ENCODE measurements at regions not wholly inside any gene's neighbourhood (a gene's known extent, or its start where the extent isn't known, plus 50 kb on each side); places are given as distances from the start of the nearest gene placed in this dataset.

DNA sequence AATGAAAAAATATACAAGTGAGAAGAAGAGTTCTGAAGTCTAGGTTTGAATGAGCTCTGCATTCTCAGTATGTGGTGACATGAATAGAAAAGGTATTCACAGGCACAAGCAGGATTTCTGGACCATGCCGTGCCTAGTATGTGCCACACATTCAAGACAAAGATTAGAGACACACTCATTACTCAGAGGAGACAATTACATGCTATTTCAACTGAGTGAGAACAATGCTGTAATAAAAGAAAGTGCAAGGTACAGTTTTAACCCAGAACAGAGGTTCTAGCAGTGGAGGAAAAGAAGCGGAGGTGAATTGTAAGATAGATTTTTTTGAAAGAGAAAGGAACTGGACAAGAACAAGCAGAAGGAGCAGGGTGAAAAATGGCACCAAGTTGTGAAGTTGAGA lies 121.0 kb upstream of the RASGEF1B start:
- TF ChIP-seq, protein P1, sequence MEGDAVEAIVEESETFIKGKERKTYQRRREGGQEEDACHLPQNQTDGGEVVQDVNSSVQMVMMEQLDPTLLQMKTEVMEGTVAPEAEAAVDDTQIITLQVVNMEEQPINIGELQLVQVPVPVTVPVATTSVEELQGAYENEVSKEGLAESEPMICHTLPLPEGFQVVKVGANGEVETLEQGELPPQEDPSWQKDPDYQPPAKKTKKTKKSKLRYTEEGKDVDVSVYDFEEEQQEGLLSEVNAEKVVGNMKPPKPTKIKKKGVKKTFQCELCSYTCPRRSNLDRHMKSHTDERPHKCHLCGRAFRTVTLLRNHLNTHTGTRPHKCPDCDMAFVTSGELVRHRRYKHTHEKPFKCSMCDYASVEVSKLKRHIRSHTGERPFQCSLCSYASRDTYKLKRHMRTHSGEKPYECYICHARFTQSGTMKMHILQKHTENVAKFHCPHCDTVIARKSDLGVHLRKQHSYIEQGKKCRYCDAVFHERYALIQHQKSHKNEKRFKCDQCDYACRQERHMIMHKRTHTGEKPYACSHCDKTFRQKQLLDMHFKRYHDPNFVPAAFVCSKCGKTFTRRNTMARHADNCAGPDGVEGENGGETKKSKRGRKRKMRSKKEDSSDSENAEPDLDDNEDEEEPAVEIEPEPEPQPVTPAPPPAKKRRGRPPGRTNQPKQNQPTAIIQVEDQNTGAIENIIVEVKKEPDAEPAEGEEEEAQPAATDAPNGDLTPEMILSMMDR (IDR thresholded peaks at IDR 0.05): no peak
- ATAC-seq (no peak), DNase-seq (ENCODE audit: low read depth, low spot score) (no peak)
- H3K36me3 ChIP-seq (ENCODE audit: control insufficient read depth, insufficient read depth, low read length): no peaks in the 10 kb centered on the region
- H3K27me3 ChIP-seq (ENCODE audit: control insufficient read depth, insufficient read depth, low read length): no peaks in the 10 kb centered on the region
- no peaks in the 10 kb centered on the region for H3K9me3 ChIP-seq (ENCODE audit: control insufficient read depth, insufficient read depth, low read depth, low read length)
- in situ Hi-C loops (cut with HindIII; ENCODE audit: low pct_unique_long_range_greater_than_20kb, low sequenced_read_pairs) (no loop called here), intact Hi-C loops (cut with micrococcal nuclease; ENCODE audit: unreplicated experiment) (no loop called here)
- H3K4me3 ChIP-seq (ENCODE audit: low read depth in 2 of 2, low read length in 2 of 2): no peak overlapping the region
- no TSS peak for BruUV-seq (replicated peaks)
- CTCF ChIA-PET: no interaction called here
- H3K4me1 ChIP-seq (ENCODE audit: control insufficient read depth, insufficient read depth, low read length): no peaks in the 10 kb centered on the region
- POLR2A ChIA-PET: no interaction called here
- H3K27ac ChIP-seq (ENCODE audit: low read length): no peak overlapping the region

DNA sequence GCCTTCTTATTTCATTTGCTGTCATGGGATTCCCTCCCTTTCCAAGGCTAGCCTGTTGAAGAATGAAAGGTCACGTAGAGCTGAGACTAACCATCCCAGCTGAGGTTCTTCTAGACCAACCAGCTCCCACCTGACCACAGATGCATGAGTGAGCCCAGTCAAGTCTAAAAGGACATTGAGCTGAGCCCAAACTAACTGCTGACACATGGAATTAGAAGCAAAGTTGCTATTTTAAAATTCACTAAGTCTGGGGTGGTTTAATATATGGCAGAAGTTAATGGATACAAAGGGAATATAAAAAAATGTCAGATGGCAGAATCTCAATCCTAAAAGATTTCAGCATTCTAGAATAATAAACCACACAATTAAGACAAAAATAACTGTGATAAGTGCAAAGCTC lies 118.9 kb upstream of the RASGEF1B start:
- DNase-seq (ENCODE audit: low read depth, low spot score): no peak

More for the DNA sequence above, 118.9 kb upstream of the RASGEF1B start:
- no TSS peak for BruUV-seq (replicated peaks)
- Histone ChIP-seq H3K4me1 (ENCODE audit: control insufficient read depth, insufficient read depth, low read length) (no peaks in the 10 kb centered on the region), H3K36me3 (ENCODE audit: control insufficient read depth, insufficient read depth, low read length) (no peaks in the 10 kb centered on the region), H3K27me3 (ENCODE audit: control insufficient read depth, insufficient read depth, low read length) (no peaks in the 10 kb centered on the region), H3K9me3 (ENCODE audit: control insufficient read depth, insufficient read depth, low read depth, low read length) (no peaks in the 10 kb centered on the region), H3K4me3 (ENCODE audit: low read depth in 2 of 2, low read length in 2 of 2) (no peak overlapping the region), H3K27ac (ENCODE audit: low read length) (no peak overlapping the region)
- no peak for ATAC-seq
- TF ChIP-seq SIN3A (IDR thresholded peaks at IDR 0.05; ENCODE audit: borderline replicate concordance, insufficient read depth, low read depth, low read length): no peak
- TF ChIP-seq, protein P1 (IDR thresholded peaks at IDR 0.05): no peak
- TF ChIP-seq, protein P2, sequence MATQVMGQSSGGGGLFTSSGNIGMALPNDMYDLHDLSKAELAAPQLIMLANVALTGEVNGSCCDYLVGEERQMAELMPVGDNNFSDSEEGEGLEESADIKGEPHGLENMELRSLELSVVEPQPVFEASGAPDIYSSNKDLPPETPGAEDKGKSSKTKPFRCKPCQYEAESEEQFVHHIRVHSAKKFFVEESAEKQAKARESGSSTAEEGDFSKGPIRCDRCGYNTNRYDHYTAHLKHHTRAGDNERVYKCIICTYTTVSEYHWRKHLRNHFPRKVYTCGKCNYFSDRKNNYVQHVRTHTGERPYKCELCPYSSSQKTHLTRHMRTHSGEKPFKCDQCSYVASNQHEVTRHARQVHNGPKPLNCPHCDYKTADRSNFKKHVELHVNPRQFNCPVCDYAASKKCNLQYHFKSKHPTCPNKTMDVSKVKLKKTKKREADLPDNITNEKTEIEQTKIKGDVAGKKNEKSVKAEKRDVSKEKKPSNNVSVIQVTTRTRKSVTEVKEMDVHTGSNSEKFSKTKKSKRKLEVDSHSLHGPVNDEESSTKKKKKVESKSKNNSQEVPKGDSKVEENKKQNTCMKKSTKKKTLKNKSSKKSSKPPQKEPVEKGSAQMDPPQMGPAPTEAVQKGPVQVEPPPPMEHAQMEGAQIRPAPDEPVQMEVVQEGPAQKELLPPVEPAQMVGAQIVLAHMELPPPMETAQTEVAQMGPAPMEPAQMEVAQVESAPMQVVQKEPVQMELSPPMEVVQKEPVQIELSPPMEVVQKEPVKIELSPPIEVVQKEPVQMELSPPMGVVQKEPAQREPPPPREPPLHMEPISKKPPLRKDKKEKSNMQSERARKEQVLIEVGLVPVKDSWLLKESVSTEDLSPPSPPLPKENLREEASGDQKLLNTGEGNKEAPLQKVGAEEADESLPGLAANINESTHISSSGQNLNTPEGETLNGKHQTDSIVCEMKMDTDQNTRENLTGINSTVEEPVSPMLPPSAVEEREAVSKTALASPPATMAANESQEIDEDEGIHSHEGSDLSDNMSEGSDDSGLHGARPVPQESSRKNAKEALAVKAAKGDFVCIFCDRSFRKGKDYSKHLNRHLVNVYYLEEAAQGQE (IDR thresholded peaks at IDR 0.05; ENCODE audit: insufficient read depth in 1 of 2, low read depth in 2 of 2, low read length in 1 of 2): no peak
- no peak for TF ChIP-seq POLR2AphosphoS5 (IDR thresholded peaks at IDR 0.05; ENCODE audit: low read depth, low read length)
- TF ChIP-seq TCF7L2 (IDR thresholded peaks at IDR 0.05; ENCODE audit: low read depth, low read length): no peak
- ChIA-PET POLR2A (no interaction called here), CTCF (no interaction called here)
- intact Hi-C loops (cut with micrococcal nuclease; ENCODE audit: unreplicated experiment) (no loop called here), in situ Hi-C loops (cut with HindIII; ENCODE audit: low pct_unique_long_range_greater_than_20kb, low sequenced_read_pairs) (no loop called here)

Measured in Panc1 (cell line).